ENCODE measurements at regions not wholly inside any gene's neighbourhood (a gene's known extent, or its start where the extent isn't known, plus 50 kb on each side); places are given as distances from the start of the nearest gene placed in this dataset.

GRCh38 chr12:97024393-97024792 is 117.3 kb downstream of the NEDD1 start:
- H3K9me3 ChIP-seq (ENCODE audit: control extremely low read depth in 1 of 3, control insufficient read depth in 2 of 3, insufficient read depth in 1 of 3, low read length in 2 of 3) = no peaks in the 10 kb centered on the region
- Mint-ChIP-seq H3K9me3 (ENCODE audit: insufficient read depth) (no peaks in the 10 kb centered on the region), H3K4me3 (no peak overlapping the region), H3K4me1 (no peaks in the 10 kb centered on the region), H3K27ac (no peak overlapping the region), H3K27me3 (peaks cover 10% of the 10 kb centered on the region)
- no peak overlapping the region for H3K4me2 ChIP-seq (replicated peaks; ENCODE audit: low read depth, low read length, poor library complexity, severe bottlenecking)
- no peaks in the 10 kb centered on the region for H3K27me3 ChIP-seq (replicated peaks in 1 of 4; ENCODE audit: control extremely low read depth in 1 of 4, control insufficient read depth in 3 of 4, insufficient read depth in 4 of 4, low read length in 3 of 4)
- no peaks in the 10 kb centered on the region for H3K4me1 ChIP-seq (ENCODE audit: control insufficient read depth in 2 of 2, insufficient read depth in 2 of 2, low read length in 2 of 2)
- H3K4me3 ChIP-seq (ENCODE audit: control extremely low read depth in 1 of 5, extremely low read depth in 1 of 5, insufficient read depth in 1 of 5, low read depth in 2 of 5, low read length in 4 of 5) = no peak overlapping the region
- H3K36me3 ChIP-seq (replicated peaks in 1 of 2; ENCODE audit: control extremely low read depth in 1 of 2, control insufficient read depth in 1 of 2, extremely low read depth in 1 of 2, insufficient read depth in 2 of 2, low read length in 1 of 2) = no peaks in the 10 kb centered on the region
- intact Hi-C loops (cut with micrococcal nuclease) = no loop called here
- WGBS (ENCODE audit: insufficient coverage) = 33% methylated on average over 1 of the region's 2 CpGs
- ChIA-PET POLR2A (no interaction called here), CTCF (no interaction called here)
- TF ChIP-seq EZH2 (IDR thresholded peaks at IDR 0.05; ENCODE audit: borderline replicate concordance, insufficient read depth, low read depth, low read length, poor library complexity, severe bottlenecking) = no peak
- TF ChIP-seq CTCF (IDR thresholded peaks at IDR 0.05) = no peak
- no peaks in the 10 kb centered on the region for H3K79me2 ChIP-seq (ENCODE audit: control insufficient read depth, insufficient read depth, low read length)
- DNase-seq (no peak), ATAC-seq (ENCODE audit: low read depth) (no peak)
- no peak overlapping the region for H2AFZ ChIP-seq (ENCODE audit: insufficient read depth, low read depth, low read length, poor library complexity, severe bottlenecking)
- no peak overlapping the region for H3K9ac ChIP-seq (ENCODE audit: low read length)
- H3K27ac ChIP-seq (ENCODE audit: low read length in 2 of 2) = no peak overlapping the region
- no peaks in the 10 kb centered on the region for H4K20me1 ChIP-seq (ENCODE audit: control insufficient read depth, insufficient read depth, low read length, poor library complexity, severe bottlenecking)

GRCh38 chr12:97026901-97027300 is 119.8 kb downstream of the NEDD1 start:
- no peaks in the 10 kb centered on the region for H4K20me1 ChIP-seq (ENCODE audit: control insufficient read depth, insufficient read depth, low read length, poor library complexity, severe bottlenecking)
- H2AFZ ChIP-seq (ENCODE audit: insufficient read depth, low read depth, low read length, poor library complexity, severe bottlenecking) = no peak overlapping the region
- intact Hi-C loops (cut with micrococcal nuclease) = no loop called here
- POLR2A ChIA-PET = no interaction called here
- H3K4me2 ChIP-seq (replicated peaks; ENCODE audit: low read depth, low read length, poor library complexity, severe bottlenecking) = no peak overlapping the region
- no CpG with 5 or more reads among the region's 2 CpGs for WGBS (ENCODE audit: insufficient coverage)
- H3K4me3 ChIP-seq (ENCODE audit: control extremely low read depth in 1 of 5, extremely low read depth in 1 of 5, insufficient read depth in 1 of 5, low read depth in 2 of 5, low read length in 4 of 5) = no peak overlapping the region
- no peaks in the 10 kb centered on the region for H3K27me3 ChIP-seq (replicated peaks in 1 of 4; ENCODE audit: control extremely low read depth in 1 of 4, control insufficient read depth in 3 of 4, insufficient read depth in 4 of 4, low read length in 3 of 4)
- H3K4me1 Mint-ChIP-seq = no peaks in the 10 kb centered on the region
- CTCF ChIA-PET = no interaction called here
- DNase-seq = no peak
- no peak overlapping the region for H3K27ac Mint-ChIP-seq
- H3K79me2 ChIP-seq (ENCODE audit: control insufficient read depth, insufficient read depth, low read length) = no peaks in the 10 kb centered on the region
- H3K9me3 ChIP-seq (ENCODE audit: control extremely low read depth in 1 of 3, control insufficient read depth in 2 of 3, insufficient read depth in 1 of 3, low read length in 2 of 3) = no peaks in the 10 kb centered on the region
- no peak for ATAC-seq (ENCODE audit: low read depth)
- H3K27ac ChIP-seq (ENCODE audit: low read length in 2 of 2) = no peak overlapping the region
- H3K4me1 ChIP-seq (ENCODE audit: control insufficient read depth in 2 of 2, insufficient read depth in 2 of 2, low read length in 2 of 2) = no peaks in the 10 kb centered on the region
- H3K27me3 Mint-ChIP-seq = peaks cover 14% of the 10 kb centered on the region
- H3K9ac ChIP-seq (ENCODE audit: low read length) = no peak overlapping the region
- no peak for TF ChIP-seq EZH2 (IDR thresholded peaks at IDR 0.05; ENCODE audit: borderline replicate concordance, insufficient read depth, low read depth, low read length, poor library complexity, severe bottlenecking)
- TF ChIP-seq CTCF (IDR thresholded peaks at IDR 0.05) = no peak
- H3K36me3 ChIP-seq (replicated peaks in 1 of 2; ENCODE audit: control extremely low read depth in 1 of 2, control insufficient read depth in 1 of 2, extremely low read depth in 1 of 2, insufficient read depth in 2 of 2, low read length in 1 of 2) = no peaks in the 10 kb centered on the region
- no peak overlapping the region for H3K4me3 Mint-ChIP-seq
- H3K9me3 Mint-ChIP-seq (ENCODE audit: insufficient read depth) = no peaks in the 10 kb centered on the region

Measured in B cell (primary cell).